Osteoblast (primary cell): ENCODE measurements at regions not wholly inside any gene's neighbourhood (a gene's known extent, or its start where the extent isn't known, plus 50 kb on each side); places are given as distances from the start of the nearest gene placed in this dataset.

Experiments
- DNase-seq: peaks from one replicate; pipeline ENCODE4 v3.0.0; 2011; ENCODE audit warnings: low spot score, mixed read lengths; ENCODE audit not compliant: insufficient read length; ENCODE audit errors: missing footprints
- H2AFZ ChIP-seq: 2 replicates; pipeline ENCODE4 v1.6.0; 2011; ENCODE audit warnings: mild to moderate bottlenecking, low read length
- H3K27ac ChIP-seq: 2 replicates; pipeline ENCODE4 v1.5.1; 2011; ENCODE audit warnings: mild to moderate bottlenecking, low read depth, low read length, moderate library complexity
- H3K27me3 ChIP-seq: 2 replicates; pipeline ENCODE4 v1.6.0; 2012; ENCODE audit warnings: mild to moderate bottlenecking, control low read depth, inconsistent platforms, low read length, moderate library complexity; ENCODE audit not compliant: insufficient read depth
- H3K36me3 ChIP-seq: 2 replicates; pipeline ENCODE4 v1.5.1; 2011; ENCODE audit warnings: mild to moderate bottlenecking, low read length, control low read depth, moderate library complexity; ENCODE audit not compliant: insufficient read depth
- H3K4me1 ChIP-seq: 2 replicates; pipeline ENCODE4 v1.5.1; 2011; ENCODE audit warnings: mild to moderate bottlenecking, low read length, control low read depth, moderate library complexity; ENCODE audit not compliant: insufficient read depth
- H3K4me2 ChIP-seq: 2 replicates; pipeline ENCODE4 v1.6.0; 2011; ENCODE audit warnings: mild to moderate bottlenecking, low read length; ENCODE audit not compliant: insufficient read depth
- H3K4me3 ChIP-seq: fragments of 200-600 bp; sonication (generic); 3 replicates; pipeline ENCODE4 v1.5.1; 2012; ENCODE audit warnings: mild to moderate bottlenecking, low read length, inconsistent platforms; ENCODE audit not compliant: insufficient read depth
- H3K79me2 ChIP-seq: 2 replicates; pipeline ENCODE4 v1.6.0; 2012; ENCODE audit warnings: mild to moderate bottlenecking, low read length, control low read depth, inconsistent platforms; ENCODE audit not compliant: insufficient read depth
- H3K9me3 ChIP-seq: 2 replicates; pipeline ENCODE4 v1.5.1; 2011; ENCODE audit warnings: low read depth, low read length, control low read depth
- H4K20me1 ChIP-seq: 2 replicates; pipeline ENCODE4 v1.6.0; 2012; ENCODE audit warnings: mild to moderate bottlenecking, low read length, control low read depth; ENCODE audit not compliant: insufficient read depth
- CTCF ChIP-seq: IDR thresholded peaks from 2 replicates; pipeline ENCODE4 v1.5.1; 2011; ENCODE audit warnings: mild to moderate bottlenecking, low read depth, low read length, moderate library complexity; ENCODE audit errors: extremely low read depth

GRCh38 chr17:83152745-83153611 is 73.6 kb downstream of the METRNL start:
- no peak for TF ChIP-seq CTCF
- no peak for DNase-seq

GRCh38 chr17:83153681-83154310 is 74.4 kb downstream of the METRNL start:
- no peaks in the 10 kb centered on the region for H3K79me2 ChIP-seq
- no peak overlapping the region for H3K4me2 ChIP-seq
- no peaks in the 10 kb centered on the region for H3K36me3 ChIP-seq
- H3K27me3 ChIP-seq, result no peaks in the 10 kb centered on the region
- no peak for TF ChIP-seq CTCF
- H3K4me1 ChIP-seq, result no peaks in the 10 kb centered on the region
- no peak overlapping the region for H3K4me3 ChIP-seq
- no peak overlapping the region for H2AFZ ChIP-seq
- H3K9me3 ChIP-seq, result no peaks in the 10 kb centered on the region
- DNase-seq, result peak; percentile 80
- H4K20me1 ChIP-seq, result no peaks in the 10 kb centered on the region
- no peak overlapping the region for H3K27ac ChIP-seq

More at GRCh38 chr17:83152745-83153611, 73.6 kb downstream of the METRNL start:
- Histone ChIP-seq H3K36me3 (no peaks in the 10 kb centered on the region), H3K79me2 (no peaks in the 10 kb centered on the region), H2AFZ (no peak overlapping the region), H3K4me3 (no peak overlapping the region), H3K4me2 (no peak overlapping the region), H4K20me1 (no peaks in the 10 kb centered on the region), H3K9me3 (no peaks in the 10 kb centered on the region), H3K4me1 (no peaks in the 10 kb centered on the region), H3K27me3 (peaks cover 2% of the 10 kb centered on the region), H3K27ac (no peak overlapping the region)

GRCh38 chr17:83154311-83155127 is 75.1 kb downstream of the METRNL start:
- Histone ChIP-seq H3K4me1 (no peaks in the 10 kb centered on the region), H3K4me2 (no peak overlapping the region), H4K20me1 (no peaks in the 10 kb centered on the region), H3K27me3 (no peaks in the 10 kb centered on the region), H2AFZ (no peak overlapping the region), H3K36me3 (no peaks in the 10 kb centered on the region), H3K9me3 (no peaks in the 10 kb centered on the region), H3K27ac (no peak overlapping the region), H3K79me2 (no peaks in the 10 kb centered on the region), H3K4me3 (no peak overlapping the region)
- TF ChIP-seq CTCF, result no peak
- no peak for DNase-seq
